Omental fat pad (tissue), 3 donors: ENCODE measurements at regions not wholly inside any gene's neighbourhood (a gene's known extent, or its start where the extent isn't known, plus 50 kb on each side); places are given as distances from the start of the nearest gene placed in this dataset.

Source experiments
- ATAC-seq: fragments of 150-250 bp; one replicate; pipeline ENCODE4 v1.9.1; 2016; ENCODE audit warnings: mild to moderate bottlenecking, moderate library complexity; ENCODE audit not compliant: low FRiP score
- DNase-seq: peaks from one replicate; pipeline ENCODE4 v3.0.0-alpha.2; 2019; ENCODE audit warnings: low spot score
- TF ChIP-seq, protein P1 (sequence below), 3 donors: fragments of 450-650 bp; IDR thresholded peaks; one replicate each; pipeline ENCODE4 v1.5.1; 2016 to 2017; ENCODE audit warnings: antibody characterized with exemption in 3 of 3, mild to moderate bottlenecking in 3 of 3, moderate library complexity in 2 of 3

- DNase-seq (no peak), ATAC-seq (no peak)
- TF ChIP-seq, protein P1, sequence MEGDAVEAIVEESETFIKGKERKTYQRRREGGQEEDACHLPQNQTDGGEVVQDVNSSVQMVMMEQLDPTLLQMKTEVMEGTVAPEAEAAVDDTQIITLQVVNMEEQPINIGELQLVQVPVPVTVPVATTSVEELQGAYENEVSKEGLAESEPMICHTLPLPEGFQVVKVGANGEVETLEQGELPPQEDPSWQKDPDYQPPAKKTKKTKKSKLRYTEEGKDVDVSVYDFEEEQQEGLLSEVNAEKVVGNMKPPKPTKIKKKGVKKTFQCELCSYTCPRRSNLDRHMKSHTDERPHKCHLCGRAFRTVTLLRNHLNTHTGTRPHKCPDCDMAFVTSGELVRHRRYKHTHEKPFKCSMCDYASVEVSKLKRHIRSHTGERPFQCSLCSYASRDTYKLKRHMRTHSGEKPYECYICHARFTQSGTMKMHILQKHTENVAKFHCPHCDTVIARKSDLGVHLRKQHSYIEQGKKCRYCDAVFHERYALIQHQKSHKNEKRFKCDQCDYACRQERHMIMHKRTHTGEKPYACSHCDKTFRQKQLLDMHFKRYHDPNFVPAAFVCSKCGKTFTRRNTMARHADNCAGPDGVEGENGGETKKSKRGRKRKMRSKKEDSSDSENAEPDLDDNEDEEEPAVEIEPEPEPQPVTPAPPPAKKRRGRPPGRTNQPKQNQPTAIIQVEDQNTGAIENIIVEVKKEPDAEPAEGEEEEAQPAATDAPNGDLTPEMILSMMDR (IDR thresholded peaks at IDR 0.05), result no peak
These were observed 387.3 kb upstream of the MGMT start for GRCh38 chr10:129079705-129080104.

DNA sequence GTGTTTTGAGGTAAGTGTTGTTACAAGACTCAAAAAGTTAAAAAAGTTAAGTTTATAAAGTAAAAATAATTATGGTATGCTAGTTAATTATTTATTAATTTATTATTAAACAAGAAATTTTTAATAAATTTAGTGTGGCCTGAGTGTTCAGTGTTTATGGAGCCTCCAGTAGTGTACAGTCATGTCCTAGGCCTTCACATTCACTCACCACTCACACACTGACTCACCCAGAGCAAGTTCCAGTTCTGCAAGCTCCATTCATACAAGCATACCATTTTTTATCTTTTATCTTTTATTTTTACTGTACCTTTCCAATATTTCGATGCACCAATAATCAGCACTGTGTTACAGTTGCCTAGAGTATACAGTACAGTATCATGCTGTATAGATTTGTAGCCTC lies 381.2 kb upstream of the MGMT start:
- TF ChIP-seq, protein P1 (IDR thresholded peaks at IDR 0.05), result no peak
- no peak for DNase-seq
- ATAC-seq, result no peak

GRCh38 chr10:129089341-129089740 lies 377.7 kb upstream of the MGMT start:
- DNase-seq, result no peak
- TF ChIP-seq, protein P1 (IDR thresholded peaks at IDR 0.05), result no peak
- no peak for ATAC-seq

DNA sequence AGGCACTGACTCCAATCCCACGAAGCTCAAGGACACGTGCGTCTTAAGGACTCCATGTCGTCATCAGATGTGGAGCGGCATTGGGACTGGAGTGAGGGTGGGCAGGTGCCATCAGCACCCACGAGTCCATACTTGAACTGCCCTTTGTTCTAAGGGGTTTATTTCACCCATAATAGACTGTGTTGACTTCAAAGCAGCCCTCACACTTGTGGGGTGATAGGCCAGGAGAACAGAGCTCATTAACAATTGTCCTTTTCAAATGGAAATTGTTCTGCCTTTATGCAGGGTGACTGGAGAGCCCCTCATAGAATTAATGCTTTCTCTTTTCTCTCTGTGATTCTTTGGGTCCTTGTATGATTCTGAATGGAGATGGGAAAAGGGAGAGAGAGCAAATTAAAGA lies 376.9 kb upstream of the MGMT start:
- ATAC-seq, result no peak
- TF ChIP-seq, protein P1 (IDR thresholded peaks at IDR 0.05), result no peak
- DNase-seq, result no peak

DNA sequence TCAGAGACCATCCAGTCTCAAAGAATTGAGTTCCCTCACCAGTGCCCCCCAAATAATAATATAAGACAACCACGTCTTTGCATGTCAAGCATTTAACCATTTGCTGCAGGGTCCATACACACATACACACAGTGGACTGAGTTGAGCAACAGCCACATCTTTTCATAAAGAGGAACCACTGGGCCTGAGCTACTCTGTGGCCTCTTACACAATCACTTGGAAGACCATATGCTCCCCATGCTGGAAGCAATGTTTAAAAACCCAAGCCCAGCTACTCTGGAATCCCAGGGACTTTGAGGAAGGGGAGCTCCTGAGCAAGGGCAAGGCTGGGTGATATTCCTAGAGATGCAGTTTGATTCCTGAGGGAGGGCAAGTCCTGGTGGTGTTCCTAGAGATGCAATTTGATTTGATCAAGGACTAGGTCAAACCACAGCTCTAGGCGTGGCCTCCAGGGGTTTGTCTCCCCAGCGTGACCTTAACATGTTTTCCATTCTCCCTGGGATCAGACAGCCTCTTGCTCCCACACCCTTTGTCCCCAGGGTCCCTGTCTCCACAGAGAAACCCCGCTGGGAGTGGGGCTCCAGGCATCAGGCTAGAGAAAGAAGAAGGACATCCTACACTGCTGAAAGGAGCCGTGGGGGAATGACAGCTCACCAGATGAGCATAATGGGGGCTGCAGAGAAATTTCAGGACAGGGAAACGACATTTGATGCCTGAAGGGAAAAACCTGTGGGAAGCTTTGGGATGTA lies 376.2 kb upstream of the MGMT start:
- ATAC-seq, result no peak
- TF ChIP-seq, protein P1 (IDR thresholded peaks at IDR 0.05), result no peak
- DNase-seq, result no peak

- TF ChIP-seq, protein P1 (IDR thresholded peaks at IDR 0.05), result no peak
- DNase-seq (no peak), ATAC-seq (no peak)
These were observed 373.4 kb upstream of the MGMT start for GRCh38 chr10:129093641-129094040.

- TF ChIP-seq, protein P1 (IDR thresholded peaks at IDR 0.05), result no peak
- DNase-seq (no peak), ATAC-seq (no peak)
These were observed 372.8 kb upstream of the MGMT start for GRCh38 chr10:129094233-129094632.
